Activated CD8-positive, alpha-beta memory T cell treated with anti-CD3 and anti-CD28 coated beads, Interleukin-2, amount 50 U/mL, for 24 hours (primary cell): ENCODE measurements at regions not wholly inside any gene's neighbourhood (a gene's known extent, or its start where the extent isn't known, plus 50 kb on each side); places are given as distances from the start of the nearest gene placed in this dataset.
"Not testable (repeated sequence)": the region's sequence is repeated elsewhere in the genome, so short reads cannot be mapped to it uniquely, and the experiment has no call there.

Experiments used
- DNase-seq: peaks from one replicate; pipeline ENCODE4 v3.0.0-alpha.2; 2020; ENCODE audit errors: extremely low read depth

- DNase-seq = no peak
Observed at GRCh38 chr3:127418560-127419147, 130.8 kb upstream of the PRR20G start.

GRCh38 chr3:127417709-127418559 is 130.1 kb upstream of the PRR20G start:
- no peak for DNase-seq

GRCh38 chr3:127413871-127414270 is 126.0 kb upstream of the PRR20G start:
- DNase-seq = no peak

GRCh38 chr3:127413318-127413673 is 125.5 kb upstream of the PRR20G start:
- no peak for DNase-seq

- DNase-seq = no peak
Observed at GRCh38 chr3:127412578-127413317, 124.9 kb upstream of the PRR20G start.

GRCh38 chr3:127411875-127412274 is 124.0 kb upstream of the PRR20G start:
- DNase-seq = not testable (repeated sequence)

GRCh38 chr3:127411083-127411727 is 123.4 kb upstream of the PRR20G start:
- DNase-seq = no peak

- no peak for DNase-seq
Observed at GRCh38 chr3:127410678-127411077, 122.8 kb upstream of the PRR20G start.

GRCh38 chr3:127410137-127410488 is 122.3 kb upstream of the PRR20G start:
- no peak for DNase-seq

GRCh38 chr3:127409421-127410136 is 121.7 kb upstream of the PRR20G start:
- no peak for DNase-seq

- no peak for DNase-seq
Observed at GRCh38 chr3:127408684-127409420, 121.0 kb upstream of the PRR20G start.

GRCh38 chr3:127408022-127408683 is 120.3 kb upstream of the PRR20G start:
- DNase-seq = no peak

- no peak for DNase-seq
Observed at GRCh38 chr3:127407026-127407939, 119.4 kb upstream of the PRR20G start.

GRCh38 chr3:127406309-127407025 is 118.6 kb upstream of the PRR20G start:
- DNase-seq = no peak

- no peak for DNase-seq
Observed at GRCh38 chr3:127405791-127406190, 117.9 kb upstream of the PRR20G start.

- DNase-seq = no peak
Observed at GRCh38 chr3:127405010-127405598, 117.3 kb upstream of the PRR20G start.

- no peak for DNase-seq
Observed at GRCh38 chr3:127404221-127405009, 116.6 kb upstream of the PRR20G start.
